ENCODE measurements at regions not wholly inside any gene's neighbourhood (a gene's known extent, or its start where the extent isn't known, plus 50 kb on each side); places are given as distances from the start of the nearest gene placed in this dataset.
"Not testable (repeated sequence)": the region's sequence is repeated elsewhere in the genome, so short reads cannot be mapped to it uniquely, and the experiment has no call there.

DNA sequence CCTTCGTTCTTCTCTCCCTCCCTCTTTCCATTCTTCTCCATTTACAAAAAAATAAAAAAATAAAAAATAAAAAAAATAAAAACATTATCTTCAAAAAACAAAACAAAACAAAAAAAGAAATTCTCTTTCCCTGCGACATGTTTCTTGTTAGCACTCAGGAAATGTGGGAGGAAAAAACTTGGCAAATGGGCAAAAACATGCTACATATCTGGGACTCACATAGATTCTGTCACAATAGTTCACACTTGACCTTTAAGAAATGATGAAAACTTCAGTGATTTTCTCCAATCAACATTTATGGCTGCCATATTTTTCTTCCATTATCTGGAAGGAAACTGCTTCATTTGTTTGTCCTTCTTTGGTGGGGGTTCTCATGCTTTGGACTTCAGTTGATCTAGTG, 109.3 kb downstream of the PRKAB2 start:
- Histone ChIP-seq H3K27ac (no peak overlapping the region), H3K4me3 (no peak overlapping the region)
- TF ChIP-seq, protein P1, sequence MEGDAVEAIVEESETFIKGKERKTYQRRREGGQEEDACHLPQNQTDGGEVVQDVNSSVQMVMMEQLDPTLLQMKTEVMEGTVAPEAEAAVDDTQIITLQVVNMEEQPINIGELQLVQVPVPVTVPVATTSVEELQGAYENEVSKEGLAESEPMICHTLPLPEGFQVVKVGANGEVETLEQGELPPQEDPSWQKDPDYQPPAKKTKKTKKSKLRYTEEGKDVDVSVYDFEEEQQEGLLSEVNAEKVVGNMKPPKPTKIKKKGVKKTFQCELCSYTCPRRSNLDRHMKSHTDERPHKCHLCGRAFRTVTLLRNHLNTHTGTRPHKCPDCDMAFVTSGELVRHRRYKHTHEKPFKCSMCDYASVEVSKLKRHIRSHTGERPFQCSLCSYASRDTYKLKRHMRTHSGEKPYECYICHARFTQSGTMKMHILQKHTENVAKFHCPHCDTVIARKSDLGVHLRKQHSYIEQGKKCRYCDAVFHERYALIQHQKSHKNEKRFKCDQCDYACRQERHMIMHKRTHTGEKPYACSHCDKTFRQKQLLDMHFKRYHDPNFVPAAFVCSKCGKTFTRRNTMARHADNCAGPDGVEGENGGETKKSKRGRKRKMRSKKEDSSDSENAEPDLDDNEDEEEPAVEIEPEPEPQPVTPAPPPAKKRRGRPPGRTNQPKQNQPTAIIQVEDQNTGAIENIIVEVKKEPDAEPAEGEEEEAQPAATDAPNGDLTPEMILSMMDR (IDR thresholded peaks at IDR 0.05) = no peak
- DNase-seq (ENCODE audit: low spot score) = no peak

DNA sequence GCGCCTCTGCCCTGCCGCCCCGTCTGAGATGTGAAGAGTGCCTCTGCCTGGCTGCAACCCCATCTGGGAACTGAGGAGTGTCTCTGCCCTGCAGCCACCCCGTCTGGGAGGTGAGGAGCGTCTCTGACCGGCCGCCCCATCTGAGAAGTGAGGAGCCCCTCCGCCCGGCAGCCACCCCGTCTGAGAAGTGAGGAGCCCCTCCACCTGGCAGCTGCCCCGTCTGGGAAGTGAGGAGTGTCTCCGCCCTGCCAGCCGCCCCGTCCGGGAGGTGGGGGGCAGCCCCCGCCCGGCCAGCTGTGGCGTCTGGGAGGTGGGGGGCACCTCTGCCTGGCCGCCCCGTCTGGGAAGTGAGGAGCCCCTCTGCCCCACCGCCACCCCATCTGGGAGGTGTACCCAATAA, 110.4 kb downstream of the PRKAB2 start:
- DNase-seq (ENCODE audit: low spot score); H3K27ac ChIP-seq; H3K4me3 ChIP-seq: not testable (repeated sequence)

DNA sequence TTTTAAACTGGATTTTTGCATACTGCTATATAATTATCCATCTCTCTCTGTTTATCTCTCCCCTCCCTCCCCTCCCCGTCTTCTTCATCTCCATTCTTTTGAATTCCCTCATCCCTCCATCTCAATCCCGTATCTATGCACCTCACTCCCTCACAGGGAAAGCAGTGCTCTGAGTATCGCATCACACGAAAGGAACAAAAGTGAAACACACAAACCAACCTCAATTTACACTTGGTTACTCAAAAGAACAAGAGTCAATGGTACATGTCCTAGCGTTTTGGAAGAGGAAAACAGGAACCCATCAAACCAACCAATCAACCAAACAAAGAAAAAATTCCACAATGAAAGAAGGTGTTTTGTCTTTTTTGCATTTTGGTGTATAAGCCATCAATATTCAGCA, 115.1 kb downstream of the NBPF12 start:
- no peak overlapping the region for H3K4me3 ChIP-seq
- DNase-seq (ENCODE audit: low spot score) = no peak
- TF ChIP-seq, protein P1 (IDR thresholded peaks at IDR 0.05) = no peak
- no peak overlapping the region for H3K27ac ChIP-seq

DNA sequence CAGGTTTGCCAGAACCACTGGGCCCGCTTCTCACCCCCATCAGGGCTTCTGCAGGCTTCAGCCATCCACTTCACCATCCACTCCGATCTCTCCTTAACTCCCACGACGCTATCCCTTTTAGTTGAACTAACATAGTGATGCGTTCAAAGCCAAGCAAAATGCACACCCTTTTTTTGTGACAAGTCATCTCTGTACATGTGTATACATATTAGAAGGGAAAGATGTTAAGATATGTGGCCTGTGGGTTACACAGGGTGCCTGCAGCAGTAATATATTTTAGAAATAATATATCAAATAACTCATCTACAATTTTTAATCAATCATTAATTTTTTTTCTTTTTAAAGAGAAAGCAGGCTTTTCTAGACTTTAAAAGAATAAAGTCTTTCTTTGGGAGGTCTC, 114.6 kb downstream of the NBPF12 start:
- H3K27ac ChIP-seq = no peak overlapping the region
- TF ChIP-seq, protein P1 (IDR thresholded peaks at IDR 0.05) = no peak
- no peak overlapping the region for H3K4me3 ChIP-seq
- no peak for DNase-seq (ENCODE audit: low spot score)

DNA sequence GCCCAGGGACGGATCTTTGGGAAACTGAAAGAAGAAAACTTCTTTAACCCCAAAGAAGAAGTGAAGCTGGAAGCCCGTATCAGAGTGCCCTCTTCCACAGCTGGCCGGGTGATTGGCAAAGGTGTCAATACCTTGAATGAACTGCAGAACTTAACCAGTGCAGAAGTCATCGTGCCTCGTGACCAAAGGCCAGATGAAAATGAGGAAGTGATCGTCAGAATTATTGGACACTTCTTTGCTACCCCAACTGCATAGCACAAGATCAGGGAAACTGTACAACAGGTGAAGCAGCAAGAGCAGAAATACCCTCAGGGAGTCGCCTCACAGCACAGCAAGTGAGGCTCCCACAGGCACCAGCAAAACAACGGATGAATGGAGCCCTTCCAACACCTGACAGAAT, 114.0 kb downstream of the NBPF12 start:
- no peak overlapping the region for H3K4me3 ChIP-seq
- DNase-seq (ENCODE audit: low spot score) = no peak
- no peak overlapping the region for H3K27ac ChIP-seq
- TF ChIP-seq, protein P1 (IDR thresholded peaks at IDR 0.05) = no peak

DNA sequence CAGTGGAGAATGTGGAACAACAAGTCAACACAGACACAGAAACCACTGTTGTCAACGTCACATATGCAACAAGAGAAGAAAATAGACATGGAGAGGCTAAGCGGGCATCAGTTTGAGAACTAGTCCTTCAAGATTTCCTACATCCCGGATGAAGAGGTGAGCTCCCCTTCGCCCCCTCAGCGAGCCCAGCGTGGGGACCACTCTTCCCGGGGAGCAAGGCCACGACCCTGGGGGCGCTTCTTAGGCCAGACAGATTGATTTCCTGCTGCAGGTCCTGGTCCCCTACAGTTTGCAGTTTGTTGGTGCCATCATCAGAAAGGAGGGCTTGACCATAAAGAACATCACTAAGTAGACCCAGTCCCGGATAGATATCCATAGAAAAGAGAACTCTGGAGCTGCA, 113.0 kb downstream of the NBPF12 start:
- Histone ChIP-seq H3K4me3 (no peak overlapping the region), H3K27ac (no peak overlapping the region)
- DNase-seq (ENCODE audit: low spot score) = no peak
- TF ChIP-seq, protein P1 (IDR thresholded peaks at IDR 0.05) = no peak

DNA sequence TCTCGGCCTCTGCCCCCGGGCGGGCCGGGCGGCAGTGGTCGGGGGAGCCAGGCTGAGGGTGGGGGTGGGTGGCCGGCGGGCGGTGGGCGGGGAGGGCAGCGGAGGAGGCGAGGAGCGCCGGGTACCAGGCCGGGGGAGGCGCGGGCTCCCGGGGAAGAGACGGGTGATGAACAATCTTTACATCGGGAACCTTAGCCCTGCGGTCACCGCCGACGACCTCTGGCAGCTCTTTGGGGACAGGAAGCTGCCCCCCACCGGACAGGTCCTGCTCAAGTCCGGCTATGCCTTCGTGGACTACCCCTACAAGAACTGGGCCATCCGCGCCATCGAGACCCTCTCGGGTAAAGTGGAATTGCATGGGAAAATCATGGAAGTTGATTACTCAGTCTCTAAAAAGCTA, 112.5 kb downstream of the NBPF12 start:
- no peak for DNase-seq (ENCODE audit: low spot score)
- Histone ChIP-seq H3K4me3 (no peak overlapping the region), H3K27ac (no peak overlapping the region)
- TF ChIP-seq, protein P1 (IDR thresholded peaks at IDR 0.05) = no peak

DNA sequence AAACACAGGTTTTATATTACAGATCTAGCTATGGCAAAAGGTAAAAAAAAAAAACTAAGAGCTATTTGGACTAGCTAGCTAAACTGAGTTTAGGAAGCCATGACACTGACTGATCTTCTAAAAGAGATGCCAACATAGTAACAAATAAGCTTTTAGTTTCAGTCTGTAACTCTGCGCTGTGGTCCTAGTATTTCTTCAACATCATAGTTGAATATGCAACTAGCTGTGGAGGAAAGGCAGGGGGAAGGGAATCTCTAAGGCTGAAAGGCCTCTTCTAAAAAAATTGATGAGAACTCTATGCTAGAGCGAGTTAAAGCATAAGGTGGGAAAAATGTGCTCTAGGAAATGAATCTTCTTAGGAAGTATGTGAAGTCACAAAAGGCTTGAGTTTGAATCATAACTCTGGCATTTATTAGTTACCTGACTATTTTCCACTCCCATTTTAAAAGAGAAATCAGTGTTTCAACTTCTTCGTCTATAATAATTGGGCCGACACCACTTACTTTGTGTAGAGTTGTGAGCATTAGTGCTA, 108.8 kb downstream of the NBPF12 start:
- not testable (repeated sequence) for DNase-seq (ENCODE audit: low spot score); H3K27ac ChIP-seq; H3K4me3 ChIP-seq
